Naive thymus-derived CD4-positive, alpha-beta T cell (primary cell): ENCODE measurements at regions not wholly inside any gene's neighbourhood (a gene's known extent, or its start where the extent isn't known, plus 50 kb on each side); places are given as distances from the start of the nearest gene placed in this dataset.

Experiments
- ATAC-seq: fragments of 150-1000 bp; cut with Tn5 transposase; 2 replicates; pipeline ENCODE4 v1.10.0; 2021; ENCODE audit warnings: mild to moderate bottlenecking, moderate library complexity
- CTCF ChIA-PET: fragments of 350-600 bp; sonication (Branson Sonifier 250); formaldehyde crosslinking; loops from one replicate; lab custom pipeline; 2021; ENCODE audit warnings: antibody characterized with exemption; lab: Charles Lee
- POLR2A ChIA-PET: fragments of 350-600 bp; sonication (Branson Sonifier 250); formaldehyde crosslinking; loops from one replicate; lab custom pipeline; 2021; ENCODE audit warnings: antibody characterized with exemption, inconsistent platforms; lab: Charles Lee
- DNase-seq, 9 donors: peaks; one replicate each; pipeline versions ENCODE4 v3.0.0 to v3.0.0-alpha.2; 2020 to 2022; ENCODE audit warnings: mixed read lengths in 1 of 9
- H3K27ac ChIP-seq: one replicate; pipeline ENCODE4 v1.7.0; 2013; ENCODE audit warnings: mild to moderate bottlenecking, low read depth, low read length, moderate library complexity
- H3K27me3 ChIP-seq, 2 donors: one replicate each; pipeline ENCODE4 v1.7.0; 2013; ENCODE audit warnings: low read length in 2 of 2, mild to moderate bottlenecking in 2 of 2, moderate library complexity in 2 of 2; ENCODE audit not compliant: control insufficient read depth in 2 of 2, insufficient read depth in 2 of 2
- H3K36me3 ChIP-seq, 3 experiments: 1 replicate in 2 of 3; 2 replicates in 1 of 3; pipeline ENCODE4 v1.7.0; 2013; ENCODE audit warnings: low read length in 3 of 3, mild to moderate bottlenecking in 3 of 3, moderate library complexity in 1 of 3; ENCODE audit not compliant: insufficient read depth in 3 of 3, control insufficient read depth in 2 of 3
- H3K4me1 ChIP-seq, 2 donors: one replicate each; pipeline ENCODE4 v1.7.0; 2013; ENCODE audit warnings: low read length in 2 of 2, mild to moderate bottlenecking in 2 of 2, moderate library complexity in 1 of 2; ENCODE audit not compliant: control insufficient read depth in 2 of 2, insufficient read depth in 2 of 2
- H3K4me3 ChIP-seq: 2 replicates; pipeline ENCODE4 v1.7.0; 2013; ENCODE audit warnings: mild to moderate bottlenecking, low read length
- H3K9me3 ChIP-seq, 3 experiments: 1 replicate in 2 of 3; 2 replicates in 1 of 3; pipeline ENCODE4 v1.7.0; 2013; ENCODE audit warnings: low read length in 3 of 3; ENCODE audit not compliant: control insufficient read depth in 2 of 3
- H3K27ac Mint-ChIP-seq, 9 donors: one replicate each; pipeline ENCODE4 v1.8.0; 2020 to 2022; ENCODE audit warnings: mixed read lengths in 9 of 9, mild to moderate bottlenecking in 8 of 9, moderate library complexity in 5 of 9, inconsistent platforms in 2 of 9
- H3K27me3 Mint-ChIP-seq, 5 donors: one replicate each; pipeline ENCODE4 v1.8.0; 2021 to 2022; ENCODE audit warnings: mixed read lengths in 5 of 5, mild to moderate bottlenecking in 1 of 5
- H3K36me3 Mint-ChIP-seq, 5 donors: one replicate each; pipeline ENCODE4 v1.8.0; 2020 to 2022; ENCODE audit warnings: mixed read lengths in 5 of 5, mild to moderate bottlenecking in 3 of 5, inconsistent platforms in 1 of 5
- H3K4me1 Mint-ChIP-seq, 7 donors: one replicate each; pipeline ENCODE4 v1.8.0; 2020 to 2022; ENCODE audit warnings: mixed read lengths in 7 of 7, mild to moderate bottlenecking in 3 of 7, inconsistent platforms in 1 of 7
- H3K4me3 Mint-ChIP-seq, 10 donors: one replicate each; pipeline ENCODE4 v1.8.0; 2020 to 2022; ENCODE audit warnings: mild to moderate bottlenecking in 10 of 10, mixed read lengths in 10 of 10, moderate library complexity in 6 of 10, inconsistent platforms in 2 of 10
- H3K9me3 Mint-ChIP-seq, 11 donors: one replicate each; pipeline ENCODE4 v1.8.0; 2020 to 2022; ENCODE audit warnings: mixed read lengths in 11 of 11, mild to moderate bottlenecking in 4 of 11, inconsistent platforms in 1 of 11, moderate library complexity in 1 of 11
- intact Hi-C, 2 donors: fragments of 100-400 bp; cut with micrococcal nuclease; formaldehyde crosslinking; loops; one replicate each; pipeline ENCODE4 v1.15.1; 2023

DNA sequence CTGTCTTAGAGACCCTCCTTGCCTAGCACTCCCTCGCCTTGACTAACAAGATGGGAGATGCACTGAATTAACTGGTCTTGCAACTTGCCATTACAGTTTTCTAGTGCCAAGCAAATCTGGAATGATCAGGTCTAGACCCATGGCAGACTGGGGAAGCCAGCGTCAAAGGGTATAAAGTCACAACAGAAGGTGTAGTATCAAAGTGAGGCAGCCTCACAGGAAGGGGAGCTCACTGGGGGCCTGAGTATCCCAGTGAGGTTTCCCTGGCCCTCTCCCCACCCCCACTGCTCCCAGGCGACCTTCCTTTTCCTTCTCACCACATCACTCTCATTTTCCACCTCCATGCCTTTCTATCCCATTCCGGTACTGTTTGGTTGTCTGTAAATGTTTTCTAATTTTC is 83.5 kb upstream of the DOCK9 start:
- Mint-ChIP-seq H3K4me3 (peak overlapping the region in 7 of 10 donors; percentile 8 to 49 (median 25)), H3K27me3 (peaks cover 0 to 22% (median 0%) of the 10 kb centered on the region in 5 donors), H3K36me3 (peaks cover 17 to 48% (median 26%) of the 10 kb centered on the region in 5 donors), H3K9me3 (peaks cover 0 to 10% (median 0%) of the 10 kb centered on the region in 11 donors), H3K27ac (peak overlapping the region in 8 of 9 donors; percentile 2 to 86 (median 56)), H3K4me1 (peaks cover 51 to 99% (median 95%) of the 10 kb centered on the region in 7 donors)
- Histone ChIP-seq H3K27ac (no peak overlapping the region), H3K4me1 (peaks cover 7 to 73% of the 10 kb centered on the region in 2 donors), H3K36me3 (no peaks in the 10 kb centered on the region), H3K9me3 (no peaks in the 10 kb centered on the region), H3K27me3 (no peaks in the 10 kb centered on the region), H3K4me3 (no peak overlapping the region)
- CTCF ChIA-PET: interaction anchor here (1.2 kb wide), 1 partner anchor 10 kb away, joined by 5 read pairs; no protein-coding TSS in a partner anchor
- intact Hi-C loops: no loop called here
- ATAC-seq (no peak), DNase-seq (no peak)
- POLR2A ChIA-PET: interaction anchor here (0.6 to 2.2 kb wide), 7 partner anchors 11 to 117 kb away, joined by 3 to 7 read pairs (median 3); no protein-coding TSS in a partner anchor

DNA sequence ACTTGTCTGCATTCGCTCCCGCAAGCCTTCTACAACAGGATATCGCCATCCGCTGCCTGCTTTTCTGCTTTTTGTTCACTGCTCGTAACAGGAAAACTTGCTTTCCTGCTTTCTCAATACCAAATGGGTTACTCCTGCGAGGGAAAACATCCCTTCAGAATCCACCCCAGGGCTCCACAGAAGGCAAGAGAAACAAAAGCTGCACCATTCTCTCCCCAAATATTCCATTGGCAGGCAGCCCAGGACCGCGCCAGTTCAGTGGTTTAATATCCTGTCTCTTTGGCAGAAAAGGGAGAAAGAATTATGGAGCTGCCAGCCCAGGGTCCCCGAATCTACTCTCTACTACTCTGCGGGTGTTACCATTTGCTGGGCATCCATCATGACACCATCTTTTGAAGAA is 84.7 kb upstream of the DOCK9 start:
- Mint-ChIP-seq H3K36me3 (peaks cover 17 to 56% (median 26%) of the 10 kb centered on the region in 5 donors), H3K4me1 (peaks cover 56 to 99% (median 95%) of the 10 kb centered on the region in 7 donors), H3K9me3 (peaks cover 0 to 13% (median 0%) of the 10 kb centered on the region in 11 donors), H3K27me3 (peaks cover 0 to 22% (median 0%) of the 10 kb centered on the region in 5 donors), H3K4me3 (peak overlapping the region in 8 of 10 donors; percentile 12 to 60 (median 28)), H3K27ac (peak overlapping the region in 6 of 9 donors; percentile 19 to 86 (median 66))
- Histone ChIP-seq H3K4me3 (no peak overlapping the region), H3K36me3 (no peaks in the 10 kb centered on the region), H3K4me1 (peaks cover 14 to 73% of the 10 kb centered on the region in 2 donors), H3K27ac (no peak overlapping the region), H3K27me3 (no peaks in the 10 kb centered on the region), H3K9me3 (no peaks in the 10 kb centered on the region)
- ChIA-PET POLR2A (no interaction called here), CTCF (no interaction called here)
- intact Hi-C loops: no loop called here
- no peak for DNase-seq
- no peak for ATAC-seq

DNA sequence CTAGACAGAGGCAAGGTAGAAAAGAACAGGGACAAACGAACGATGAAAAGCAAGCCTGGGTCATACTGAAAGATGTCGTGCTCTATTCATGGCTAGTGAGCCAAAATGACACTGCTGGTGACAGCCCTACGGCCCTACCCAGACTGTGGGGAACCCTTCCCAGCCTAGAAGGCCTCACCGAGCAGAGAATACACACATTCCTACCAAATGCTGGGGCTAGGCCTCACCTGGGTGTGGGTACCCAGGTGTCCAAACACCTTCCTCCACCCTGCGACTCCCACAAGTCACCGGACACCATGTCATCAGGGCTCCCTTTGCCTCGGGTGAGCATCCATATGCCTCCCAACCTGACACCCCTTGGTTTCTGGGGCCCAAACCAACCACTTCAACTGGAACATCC is 85.3 kb upstream of the DOCK9 start:
- ChIA-PET POLR2A (no interaction called here), CTCF (no interaction called here)
- Histone ChIP-seq H3K9me3 (no peaks in the 10 kb centered on the region), H3K4me1 (peaks cover 14 to 69% of the 10 kb centered on the region in 2 donors), H3K36me3 (no peaks in the 10 kb centered on the region), H3K27ac (no peak overlapping the region), H3K27me3 (no peaks in the 10 kb centered on the region), H3K4me3 (no peak overlapping the region)
- Mint-ChIP-seq H3K36me3 (peaks cover 17 to 62% (median 30%) of the 10 kb centered on the region in 5 donors), H3K4me1 (peaks cover 59 to 99% (median 96%) of the 10 kb centered on the region in 7 donors), H3K27me3 (peaks cover 0 to 25% (median 0%) of the 10 kb centered on the region in 5 donors), H3K27ac (peak overlapping the region in 6 of 9 donors; percentile 19 to 86 (median 66)), H3K9me3 (peaks cover 0 to 16% (median 0%) of the 10 kb centered on the region in 11 donors), H3K4me3 (peak overlapping the region in 9 of 10 donors; percentile 7 to 60 (median 28))
- intact Hi-C loops: no loop called here
- ATAC-seq: no peak
- DNase-seq: no peak

DNA sequence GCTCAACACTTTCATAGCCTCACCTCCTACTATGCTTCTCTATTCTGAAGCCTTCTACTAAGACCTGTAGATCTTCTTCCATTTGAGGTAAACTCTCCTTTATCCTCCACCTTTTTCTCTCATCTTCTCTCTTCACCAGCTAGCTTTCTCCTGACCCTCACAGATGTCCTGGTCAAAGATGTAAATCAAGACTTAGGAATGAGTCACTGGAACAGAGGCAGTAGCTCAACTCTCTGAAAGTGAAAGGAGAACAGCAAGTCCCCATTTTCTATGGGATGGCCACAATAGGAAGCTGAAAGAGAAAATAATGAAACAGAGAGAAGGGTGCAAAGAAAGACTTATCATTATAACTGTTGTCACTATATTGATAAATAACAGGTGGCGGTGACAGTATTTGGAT is 86.1 kb upstream of the DOCK9 start:
- CTCF ChIA-PET: interaction anchor here (1.0 to 1.1 kb wide), 2 partner anchors 14 to 30 kb away, joined by 3 to 4 read pairs; no protein-coding TSS in a partner anchor
- no peak for ATAC-seq
- Mint-ChIP-seq H3K4me3 (peak overlapping the region; percentile 7 to 73 (median 48)), H3K27me3 (peaks cover 0 to 25% (median 0%) of the 10 kb centered on the region in 5 donors), H3K36me3 (peaks cover 17 to 62% (median 30%) of the 10 kb centered on the region in 5 donors), H3K9me3 (peaks cover 0 to 16% (median 0%) of the 10 kb centered on the region in 11 donors), H3K27ac (peak overlapping the region in 7 of 9 donors; percentile 27 to 86 (median 70)), H3K4me1 (peaks cover 58 to 99% (median 95%) of the 10 kb centered on the region in 7 donors)
- intact Hi-C loops: loop anchor here in 1 of 2 donors (1.0 kb wide), 1 partner anchor 13 kb away; no protein-coding TSS in a partner anchor
- Histone ChIP-seq H3K9me3 (no peaks in the 10 kb centered on the region), H3K4me3 (no peak overlapping the region), H3K27ac (no peak overlapping the region), H3K4me1 (peaks cover 14 to 64% of the 10 kb centered on the region in 2 donors), H3K27me3 (no peaks in the 10 kb centered on the region), H3K36me3 (no peaks in the 10 kb centered on the region)
- POLR2A ChIA-PET: interaction anchor here (0.6 to 5.5 kb wide), 8 partner anchors 8 to 1613 kb away, joined by 3 to 35 read pairs (median 14); no protein-coding TSS in a partner anchor
- DNase-seq: no peak

DNA sequence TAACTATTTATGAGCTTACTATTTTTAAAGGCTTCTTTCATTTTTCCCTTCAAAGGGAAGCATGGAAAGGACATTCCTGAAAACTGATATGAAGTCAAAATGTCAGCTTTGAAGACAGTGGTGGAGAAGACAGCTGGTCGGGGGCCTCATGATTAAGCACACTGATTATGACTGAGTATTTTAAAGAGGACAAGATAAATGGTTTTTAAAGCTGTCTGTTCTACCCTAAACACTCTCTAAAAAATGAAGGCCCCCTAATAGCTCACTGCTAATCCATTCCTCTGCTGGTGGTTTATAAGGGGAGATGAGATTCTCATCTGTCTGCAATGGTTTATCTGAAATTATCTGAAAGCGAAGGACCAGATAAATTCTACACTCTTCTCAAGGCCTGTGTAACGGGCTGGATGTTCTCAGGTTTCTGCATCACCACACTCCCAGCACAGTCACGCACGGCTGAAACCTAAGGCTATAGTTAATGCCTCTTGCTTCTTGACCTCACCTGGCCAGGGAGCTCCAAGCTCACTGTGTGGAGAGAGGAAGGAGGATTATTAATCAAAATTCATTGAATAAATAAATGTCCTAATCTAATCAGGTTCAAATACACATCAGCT is 86.9 kb upstream of the DOCK9 start:
- Mint-ChIP-seq H3K9me3 (peaks cover 0 to 16% (median 0%) of the 10 kb centered on the region in 11 donors), H3K27ac (peak overlapping the region in 5 of 9 donors; percentile 5 to 86 (median 63)), H3K4me3 (peak overlapping the region in 7 of 10 donors; percentile 3 to 83 (median 75)), H3K27me3 (peaks cover 0 to 19% (median 0%) of the 10 kb centered on the region in 5 donors), H3K4me1 (peaks cover 50 to 99% (median 93%) of the 10 kb centered on the region in 7 donors), H3K36me3 (peaks cover 13 to 59% (median 34%) of the 10 kb centered on the region in 5 donors)
- ATAC-seq (no peak), DNase-seq (no peak)
- Histone ChIP-seq H3K36me3 (no peaks in the 10 kb centered on the region), H3K27ac (no peak overlapping the region), H3K9me3 (no peaks in the 10 kb centered on the region), H3K4me3 (peak overlapping the region; percentile 23), H3K27me3 (no peaks in the 10 kb centered on the region), H3K4me1 (peaks cover 14 to 63% of the 10 kb centered on the region in 2 donors)
- POLR2A ChIA-PET: interaction anchor here (1.4 to 5.5 kb wide), 7 partner anchors 9 to 23 kb away, joined by 3 to 35 read pairs (median 22); no protein-coding TSS in a partner anchor
- intact Hi-C loops: loop anchor here in 1 of 2 donors (1.0 kb wide), 1 partner anchor 13 kb away; no protein-coding TSS in a partner anchor
- CTCF ChIA-PET: interaction anchor here (0.6 to 1.1 kb wide), 4 partner anchors 9 to 31 kb away, joined by 3 to 4 read pairs (median 3); no protein-coding TSS in a partner anchor

DNA sequence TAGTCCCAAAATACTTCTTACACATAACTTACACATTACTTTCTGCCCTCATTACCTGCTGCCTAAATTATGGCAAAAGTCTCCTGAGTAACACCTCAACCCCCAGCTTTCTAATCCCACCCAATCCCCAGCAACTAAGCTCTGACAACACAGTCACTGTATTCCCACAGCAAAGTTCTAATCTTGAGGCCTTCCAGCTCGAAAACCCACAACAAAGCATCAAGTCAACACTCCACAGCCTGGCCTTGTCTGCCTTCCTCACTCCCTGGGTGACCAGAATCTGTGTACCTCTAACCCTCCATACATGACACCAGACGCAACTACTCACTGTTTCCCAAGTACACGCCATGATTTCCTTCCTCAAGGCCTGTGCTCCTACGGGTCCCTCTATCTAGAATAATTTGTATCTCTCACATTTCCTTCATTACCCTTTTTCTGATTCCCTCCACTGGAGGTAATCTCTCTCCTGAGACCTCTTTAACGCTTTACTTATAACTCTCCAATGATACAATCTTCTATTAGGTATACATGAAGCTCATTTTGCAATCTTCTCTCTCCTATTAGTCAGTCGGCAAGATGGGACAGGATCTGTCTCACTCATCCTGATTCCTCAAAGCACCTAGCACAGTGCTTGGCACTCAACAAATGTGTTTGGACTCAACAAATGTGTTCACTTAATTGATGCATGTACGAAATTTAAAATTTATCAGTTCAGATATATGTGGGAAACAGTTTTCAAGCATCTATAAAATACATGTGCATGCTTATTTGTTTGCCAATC is 87.6 kb upstream of the DOCK9 start:
- DNase-seq: no peak
- H3K4me3 ChIP-seq: peak overlapping the region; percentile 23
- Mint-ChIP-seq H3K4me1 (peaks cover 49 to 100% (median 91%) of the 10 kb centered on the region in 7 donors), H3K4me3 (peak overlapping the region; percentile 17 to 83 (median 74)), H3K36me3 (peaks cover 13 to 64% (median 36%) of the 10 kb centered on the region in 5 donors), H3K27me3 (peaks cover 0 to 18% (median 0%) of the 10 kb centered on the region in 5 donors), H3K9me3 (peaks cover 0 to 16% (median 0%) of the 10 kb centered on the region in 11 donors), H3K27ac (peak overlapping the region; percentile 46 to 86 (median 67))
- CTCF ChIA-PET: interaction anchor here (0.6 to 1.6 kb wide), 5 partner anchors 8 to 32 kb away, joined by 3 to 5 read pairs (median 3); no protein-coding TSS in a partner anchor
- intact Hi-C loops: loop anchor here (1.0 to 2.0 kb wide), 4 partner anchors 8 to 15 kb away; no protein-coding TSS in a partner anchor
- no peaks in the 10 kb centered on the region for H3K9me3 ChIP-seq
- POLR2A ChIA-PET: interaction anchor here (1.4 to 5.5 kb wide), 6 partner anchors 8 to 22 kb away, joined by 3 to 35 read pairs (median 24); no protein-coding TSS in a partner anchor
- ATAC-seq: no peak
- H3K27ac ChIP-seq: no peak overlapping the region
- H3K27me3 ChIP-seq: no peaks in the 10 kb centered on the region
- no peaks in the 10 kb centered on the region for H3K36me3 ChIP-seq
- H3K4me1 ChIP-seq: peaks cover 14 to 61% of the 10 kb centered on the region in 2 donors
